ENCODE measurements at regions not wholly inside any gene's neighbourhood (a gene's known extent, or its start where the extent isn't known, plus 50 kb on each side); places are given as distances from the start of the nearest gene placed in this dataset.

DNA sequence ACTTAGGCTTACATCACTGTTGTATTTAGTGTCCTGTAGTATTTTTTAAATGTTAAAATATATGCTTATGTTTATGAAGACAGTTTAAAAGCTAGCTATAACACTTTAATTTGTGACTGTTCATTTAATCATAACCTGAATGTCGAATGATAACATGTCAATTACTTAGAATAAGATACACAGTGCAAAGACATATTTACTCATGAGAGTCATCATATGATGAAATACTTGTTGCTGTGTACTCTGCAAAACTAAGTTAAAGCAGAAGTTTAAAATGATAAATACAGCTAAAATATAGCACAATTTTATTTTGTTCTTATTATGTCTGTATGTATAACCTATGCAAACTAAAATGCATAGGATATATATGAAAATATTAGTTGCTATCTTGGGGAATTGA, 497.4 kb downstream of the FSCB start:
- Mint-ChIP-seq H3K4me3 (ENCODE audit: unreplicated experiment) (no peak overlapping the region), H3K27ac (ENCODE audit: unreplicated experiment) (no peak overlapping the region), H3K9me3 (ENCODE audit: low read depth) (peaks cover 9% of the 10 kb centered on the region), H3K36me3 (ENCODE audit: low read depth) (no peaks in the 10 kb centered on the region), H3K27me3 (ENCODE audit: low read depth) (no peaks in the 10 kb centered on the region), H3K4me1 (ENCODE audit: low read depth) (no peaks in the 10 kb centered on the region)
- no peak for DNase-seq (ENCODE audit: low spot score)
- TF ChIP-seq, protein P1, sequence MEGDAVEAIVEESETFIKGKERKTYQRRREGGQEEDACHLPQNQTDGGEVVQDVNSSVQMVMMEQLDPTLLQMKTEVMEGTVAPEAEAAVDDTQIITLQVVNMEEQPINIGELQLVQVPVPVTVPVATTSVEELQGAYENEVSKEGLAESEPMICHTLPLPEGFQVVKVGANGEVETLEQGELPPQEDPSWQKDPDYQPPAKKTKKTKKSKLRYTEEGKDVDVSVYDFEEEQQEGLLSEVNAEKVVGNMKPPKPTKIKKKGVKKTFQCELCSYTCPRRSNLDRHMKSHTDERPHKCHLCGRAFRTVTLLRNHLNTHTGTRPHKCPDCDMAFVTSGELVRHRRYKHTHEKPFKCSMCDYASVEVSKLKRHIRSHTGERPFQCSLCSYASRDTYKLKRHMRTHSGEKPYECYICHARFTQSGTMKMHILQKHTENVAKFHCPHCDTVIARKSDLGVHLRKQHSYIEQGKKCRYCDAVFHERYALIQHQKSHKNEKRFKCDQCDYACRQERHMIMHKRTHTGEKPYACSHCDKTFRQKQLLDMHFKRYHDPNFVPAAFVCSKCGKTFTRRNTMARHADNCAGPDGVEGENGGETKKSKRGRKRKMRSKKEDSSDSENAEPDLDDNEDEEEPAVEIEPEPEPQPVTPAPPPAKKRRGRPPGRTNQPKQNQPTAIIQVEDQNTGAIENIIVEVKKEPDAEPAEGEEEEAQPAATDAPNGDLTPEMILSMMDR (IDR thresholded peaks at IDR 0.05), result no peak

DNA sequence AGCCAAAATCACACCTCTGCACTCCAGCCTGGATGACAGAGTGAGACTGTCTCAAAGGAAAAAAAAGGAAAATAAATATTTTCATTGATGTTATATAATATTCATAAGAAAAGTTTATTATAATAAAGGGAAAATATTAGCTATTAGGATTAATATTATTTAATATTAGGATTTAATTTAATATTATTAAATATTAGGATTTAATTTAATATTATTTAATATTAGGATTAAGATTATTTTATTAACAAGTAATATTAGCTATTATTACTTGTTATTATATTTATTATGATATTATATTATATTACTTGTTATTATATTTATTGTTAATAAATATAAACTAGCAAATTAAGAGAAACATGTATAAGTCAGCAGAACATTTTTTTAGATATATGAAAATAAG, 518.1 kb downstream of the FSCB start:
- no peak overlapping the region for H3K4me3 Mint-ChIP-seq (ENCODE audit: unreplicated experiment)
- no peaks in the 10 kb centered on the region for H3K9me3 Mint-ChIP-seq (ENCODE audit: low read depth)
- H3K27ac Mint-ChIP-seq (ENCODE audit: unreplicated experiment), result no peak overlapping the region
- no peaks in the 10 kb centered on the region for H3K36me3 Mint-ChIP-seq (ENCODE audit: low read depth)
- no peaks in the 10 kb centered on the region for H3K4me1 Mint-ChIP-seq (ENCODE audit: low read depth)
- no peak for DNase-seq (ENCODE audit: low spot score)
- TF ChIP-seq, protein P1 (IDR thresholded peaks at IDR 0.05), result no peak
- no peaks in the 10 kb centered on the region for H3K27me3 Mint-ChIP-seq (ENCODE audit: low read depth)

DNA sequence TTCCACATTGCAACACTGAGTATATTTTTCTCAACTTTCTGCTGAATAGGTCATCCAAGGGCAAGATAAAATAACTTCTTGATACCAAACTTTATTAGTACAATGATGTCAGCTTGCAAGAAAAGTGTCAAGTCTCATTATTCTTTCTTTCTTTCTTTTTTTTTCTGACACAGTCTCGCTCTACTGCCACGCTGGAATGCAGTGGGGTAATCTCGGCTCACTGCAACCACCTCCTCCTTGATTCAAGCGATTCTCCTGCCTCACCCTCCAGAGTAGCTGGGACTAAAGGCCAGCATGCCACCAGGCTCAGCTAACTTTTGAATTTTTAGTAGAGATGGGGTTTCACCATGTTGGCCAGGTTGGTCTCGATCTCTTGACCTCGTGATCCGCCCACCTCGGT, 523.4 kb downstream of the FSCB start:
- peaks cover 9% of the 10 kb centered on the region for H3K9me3 Mint-ChIP-seq (ENCODE audit: low read depth)
- no peak overlapping the region for H3K4me3 Mint-ChIP-seq (ENCODE audit: unreplicated experiment)
- TF ChIP-seq, protein P1 (IDR thresholded peaks at IDR 0.05), result no peak
- no peaks in the 10 kb centered on the region for H3K36me3 Mint-ChIP-seq (ENCODE audit: low read depth)
- no peaks in the 10 kb centered on the region for H3K27me3 Mint-ChIP-seq (ENCODE audit: low read depth)
- H3K27ac Mint-ChIP-seq (ENCODE audit: unreplicated experiment), result no peak overlapping the region
- no peak for DNase-seq (ENCODE audit: low spot score)
- no peaks in the 10 kb centered on the region for H3K4me1 Mint-ChIP-seq (ENCODE audit: low read depth)

DNA sequence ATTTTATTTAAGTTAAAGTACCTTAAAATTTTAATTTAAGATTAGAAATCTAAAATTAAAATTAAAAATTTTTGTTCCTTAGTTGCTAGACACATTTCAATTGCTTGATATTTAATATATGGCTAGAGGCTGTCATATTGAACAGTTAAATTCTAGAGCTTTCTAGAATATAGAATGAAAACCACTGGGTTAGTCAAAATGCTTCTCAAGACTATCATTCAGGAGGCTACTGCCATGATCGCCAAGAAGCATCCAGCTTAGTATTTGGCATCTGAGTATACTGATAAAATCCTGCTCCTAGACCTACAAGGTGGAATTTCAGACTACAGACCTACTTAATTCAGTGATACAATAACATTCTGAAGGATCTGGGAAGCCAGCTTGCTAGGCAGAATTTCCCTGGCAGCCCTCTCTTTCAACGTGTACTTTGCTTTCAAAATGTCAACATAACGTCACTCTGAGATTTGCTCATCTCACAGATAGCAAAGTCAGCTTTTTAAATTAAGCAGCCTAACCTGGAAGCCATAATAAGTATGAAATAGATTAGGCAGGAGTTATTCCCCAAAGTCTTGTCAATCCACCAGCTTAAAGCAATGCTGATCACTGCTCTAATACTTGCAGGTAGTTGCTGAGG, 525.8 kb downstream of the FSCB start:
- Mint-ChIP-seq H3K9me3 (ENCODE audit: low read depth) (peaks cover 10% of the 10 kb centered on the region), H3K4me1 (ENCODE audit: low read depth) (no peaks in the 10 kb centered on the region), H3K4me3 (ENCODE audit: unreplicated experiment) (no peak overlapping the region), H3K27ac (ENCODE audit: unreplicated experiment) (no peak overlapping the region), H3K36me3 (ENCODE audit: low read depth) (no peaks in the 10 kb centered on the region), H3K27me3 (ENCODE audit: low read depth) (no peaks in the 10 kb centered on the region)
- DNase-seq (ENCODE audit: low spot score), result no peak
- TF ChIP-seq, protein P1 (IDR thresholded peaks at IDR 0.05), result no peak

DNA sequence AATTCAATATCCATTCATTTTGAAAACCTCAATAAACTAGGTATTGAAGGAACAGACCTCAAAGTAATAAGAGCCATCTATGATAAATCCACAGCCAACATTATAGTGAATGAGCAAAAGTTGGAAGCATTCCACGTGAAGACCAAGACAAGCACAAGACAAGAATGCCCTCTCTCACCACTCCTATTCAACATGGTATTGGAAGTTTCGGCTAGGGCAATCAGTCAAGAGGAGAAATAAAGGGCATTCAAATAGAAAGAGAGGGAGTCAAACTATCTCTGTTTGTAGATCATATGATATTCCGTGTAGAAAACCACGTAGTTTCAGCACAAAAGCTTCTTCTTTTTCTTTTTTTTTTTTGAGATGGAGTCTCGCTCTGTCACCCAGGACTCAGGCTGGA, 550.3 kb downstream of the FSCB start:
- TF ChIP-seq, protein P1 (IDR thresholded peaks at IDR 0.05), result no peak
- H3K27ac Mint-ChIP-seq (ENCODE audit: unreplicated experiment), result no peak overlapping the region
- no peak for DNase-seq (ENCODE audit: low spot score)
- H3K4me3 Mint-ChIP-seq (ENCODE audit: unreplicated experiment), result no peak overlapping the region
- peaks cover 9% of the 10 kb centered on the region for H3K27me3 Mint-ChIP-seq (ENCODE audit: low read depth)
- H3K9me3 Mint-ChIP-seq (ENCODE audit: low read depth), result peaks cover 3% of the 10 kb centered on the region
- no peaks in the 10 kb centered on the region for H3K4me1 Mint-ChIP-seq (ENCODE audit: low read depth)
- H3K36me3 Mint-ChIP-seq (ENCODE audit: low read depth), result no peaks in the 10 kb centered on the region

Measured in chondrocyte (in vitro differentiated cells).